Adipocyte (in vitro differentiated cells): ENCODE measurements at regions not wholly inside any gene's neighbourhood (a gene's known extent, or its start where the extent isn't known, plus 50 kb on each side); places are given as distances from the start of the nearest gene placed in this dataset.
A peak's percentile ranks its signal among the peaks of the same experiment; 100 is the strongest.
"Not testable (repeated sequence)": the region's sequence is repeated elsewhere in the genome, so short reads cannot be mapped to it uniquely, and the experiment has no call there.

Source experiments
- DNase-seq: peaks from one replicate; pipeline ENCODE4 v3.0.0-alpha.2; 2015; ENCODE audit warnings: low read depth
- H3K27me3 ChIP-seq: replicated peaks from 2 replicates; pipeline ENCODE4 v1.7.0; 2013; ENCODE audit warnings: mild to moderate bottlenecking, low read length, moderate library complexity; ENCODE audit not compliant: control insufficient read depth, insufficient read depth
- H3K36me3 ChIP-seq: 2 replicates; pipeline ENCODE4 v1.7.0; 2013; ENCODE audit warnings: low read length, mild to moderate bottlenecking, moderate library complexity; ENCODE audit not compliant: control insufficient read depth, insufficient read depth, severe bottlenecking
- H3K4me1 ChIP-seq: 2 replicates; pipeline ENCODE4 v1.7.0; 2013; ENCODE audit warnings: mild to moderate bottlenecking, low read length, moderate library complexity; ENCODE audit not compliant: control insufficient read depth, insufficient read depth
- H3K4me3 ChIP-seq: 2 replicates; pipeline ENCODE4 v1.7.0; 2013; ENCODE audit warnings: mild to moderate bottlenecking, low read length, moderate library complexity
- H3K9ac ChIP-seq: 2 replicates; pipeline ENCODE4 v1.7.0; 2013; ENCODE audit warnings: mild to moderate bottlenecking, low read length, moderate library complexity
- H3K9me3 ChIP-seq: 2 replicates; pipeline ENCODE4 v1.7.0; 2013; ENCODE audit warnings: mild to moderate bottlenecking, low read length, moderate library complexity; ENCODE audit not compliant: control insufficient read depth

GRCh38 chr7:45807832-45808231 is 65.0 kb downstream of the CCDC201 start:
- not testable (repeated sequence) for H3K9me3 ChIP-seq, H3K9ac ChIP-seq

GRCh38 chr7:45802214-45802613 is 70.7 kb downstream of the CCDC201 start:
- not testable (repeated sequence) for H3K36me3 ChIP-seq, H3K4me1 ChIP-seq, H3K9me3 ChIP-seq, H3K4me3 ChIP-seq, H3K27me3 ChIP-seq, H3K9ac ChIP-seq
- peak; percentile 0 for DNase-seq

More at GRCh38 chr7:45807832-45808231, 65.0 kb downstream of the CCDC201 start:
- not testable (repeated sequence) for H3K4me1 ChIP-seq, H3K36me3 ChIP-seq, DNase-seq, H3K4me3 ChIP-seq, H3K27me3 ChIP-seq

- not testable (repeated sequence) for H3K9me3 ChIP-seq, H3K4me1 ChIP-seq, H3K27me3 ChIP-seq, H3K36me3 ChIP-seq, H3K9ac ChIP-seq, H3K4me3 ChIP-seq
- peak; percentile 18 for DNase-seq
Measured at GRCh38 chr7:45797264-45797663, 75.6 kb downstream of the CCDC201 start.

GRCh38 chr7:45789641-45790040 is 83.2 kb downstream of the CCDC201 start:
- H3K4me3 ChIP-seq, H3K27me3 ChIP-seq, H3K9me3 ChIP-seq, H3K36me3 ChIP-seq, H3K9ac ChIP-seq, H3K4me1 ChIP-seq: not testable (repeated sequence)
- peak; percentile 34 for DNase-seq

- H3K9ac ChIP-seq, DNase-seq, H3K4me1 ChIP-seq, H3K9me3 ChIP-seq, H3K27me3 ChIP-seq, H3K4me3 ChIP-seq, H3K36me3 ChIP-seq: not testable (repeated sequence)
Measured at GRCh38 chr7:45785724-45786123, 87.2 kb downstream of the CCDC201 start.

GRCh38 chr7:45784775-45785174 is 88.1 kb downstream of the CCDC201 start:
- not testable (repeated sequence) for H3K4me3 ChIP-seq, H3K9ac ChIP-seq, H3K9me3 ChIP-seq, H3K27me3 ChIP-seq, H3K36me3 ChIP-seq, H3K4me1 ChIP-seq, DNase-seq
